Islet precursor cell (in vitro differentiated cells): ENCODE measurements at regions not wholly inside any gene's neighbourhood (a gene's known extent, or its start where the extent isn't known, plus 50 kb on each side); places are given as distances from the start of the nearest gene placed in this dataset.
"Not testable (repeated sequence)": the region's sequence is repeated elsewhere in the genome, so short reads cannot be mapped to it uniquely, and the experiment has no call there.

ENCODE experiments used
- DNase-seq: peaks from one replicate; pipeline ENCODE4 v3.0.0-alpha.2; 2018

DNA sequence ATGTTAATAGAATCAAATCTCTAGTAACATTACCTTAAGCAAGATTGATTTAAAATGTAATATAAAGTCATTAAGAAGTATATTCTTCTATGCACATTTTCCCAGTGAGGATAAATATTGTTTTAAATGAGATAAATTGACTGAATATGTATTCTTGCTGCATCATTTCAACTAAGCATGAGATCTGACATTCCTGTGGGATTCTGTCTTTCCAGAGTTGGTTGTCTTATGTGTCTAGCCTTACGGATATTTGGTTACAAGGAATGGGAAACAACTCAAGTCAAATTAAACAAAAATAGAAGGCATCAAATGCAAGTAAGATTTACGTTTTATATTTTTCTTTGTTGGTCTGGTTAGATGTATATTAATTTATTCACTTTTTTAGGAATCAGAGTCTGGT, 287.5 kb downstream of the PTGER3 start:
- no peak for DNase-seq

DNA sequence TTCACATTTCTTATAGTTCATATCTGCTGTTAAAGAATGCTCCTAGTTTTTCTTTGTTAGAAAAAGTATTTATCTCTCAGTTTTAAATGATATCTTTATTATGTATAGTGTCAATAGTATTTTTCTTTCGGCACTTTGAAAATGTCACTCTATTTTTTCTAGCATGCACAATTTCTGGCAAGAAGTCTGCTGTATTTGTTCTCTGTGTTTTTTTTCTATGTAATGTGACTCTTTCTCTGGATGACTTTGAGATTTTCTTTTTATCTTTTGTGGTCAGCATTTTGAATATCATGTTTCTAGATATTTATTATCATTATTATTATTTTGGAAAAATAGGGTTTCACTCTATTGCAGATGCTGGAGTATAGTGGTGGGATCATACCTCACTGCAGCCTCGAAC, 285.2 kb downstream of the PTGER3 start:
- no peak for DNase-seq

DNA sequence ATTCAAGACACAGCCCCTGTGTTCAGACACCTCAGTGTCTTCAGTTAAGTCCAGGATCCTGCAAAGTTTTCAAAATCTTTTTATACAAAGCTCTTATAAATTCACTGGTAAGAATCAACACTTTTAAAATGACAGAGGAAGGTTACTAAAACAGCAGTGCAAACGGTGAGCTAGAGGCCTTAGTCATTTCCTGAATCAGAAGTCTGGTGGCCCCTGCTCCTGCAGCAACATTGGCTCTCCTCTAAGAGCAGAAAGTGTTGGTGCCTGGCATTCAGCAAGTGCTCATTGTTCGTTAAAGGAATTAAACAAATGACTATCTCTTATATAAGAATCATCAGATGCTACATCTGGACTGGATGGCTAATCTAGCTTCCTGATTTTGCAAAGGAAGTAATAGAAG, 282.9 kb downstream of the PTGER3 start:
- no peak for DNase-seq

- DNase-seq = no peak
Observed at GRCh38 chr1:70767377-70767776, 280.2 kb downstream of the PTGER3 start.

DNA sequence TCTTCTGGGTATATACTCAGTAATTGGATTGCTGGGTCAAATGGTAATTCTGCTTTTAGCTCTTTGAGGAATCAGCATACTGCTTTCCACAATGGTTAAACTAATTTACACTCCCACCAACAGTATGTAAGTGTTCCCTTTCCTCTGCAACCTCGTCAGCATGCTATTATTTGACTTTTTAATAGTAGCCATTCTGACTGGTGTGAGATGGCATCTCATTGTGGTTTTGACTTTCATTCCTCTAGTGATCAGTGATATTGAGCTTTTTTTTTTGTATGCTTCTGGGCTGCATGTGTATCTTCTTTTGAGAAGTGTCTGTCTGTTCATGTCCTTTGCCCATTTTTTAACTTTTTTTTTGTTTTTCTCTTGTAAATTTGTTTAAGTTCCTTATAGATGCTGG, 279.4 kb downstream of the PTGER3 start:
- DNase-seq = no peak

DNA sequence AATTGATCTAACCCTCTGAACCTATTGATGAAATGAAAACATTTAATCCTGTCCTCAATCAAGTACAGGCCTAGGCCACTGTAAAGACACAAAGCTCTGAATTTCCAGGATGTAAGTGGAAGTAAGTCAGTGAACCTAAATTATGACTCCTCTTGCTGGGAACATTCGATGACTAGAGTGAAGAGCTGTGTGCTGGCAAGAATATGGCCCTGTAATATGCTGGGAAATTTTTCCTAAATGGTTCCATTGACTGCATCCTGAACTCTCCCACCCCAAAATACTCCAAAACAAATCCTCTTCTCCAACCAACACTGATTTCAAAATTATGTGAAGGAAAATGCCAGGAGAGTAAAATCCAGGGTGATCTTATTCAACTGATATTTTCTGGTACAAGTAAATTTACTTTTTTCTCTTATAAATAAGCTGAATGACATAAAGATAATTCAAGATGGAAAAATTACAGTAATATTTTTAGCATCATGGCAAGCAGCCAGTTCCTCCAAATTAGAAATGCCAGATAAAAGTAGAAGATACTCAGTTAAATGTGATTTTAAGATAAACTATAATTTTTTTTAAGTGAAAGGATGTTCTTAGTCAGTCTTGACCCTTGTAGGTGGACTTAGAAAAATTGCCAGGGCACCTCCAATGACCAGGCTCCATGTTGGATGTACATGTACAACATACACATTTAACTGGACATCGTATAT, 269.4 kb downstream of the PTGER3 start:
- DNase-seq = no peak

DNA sequence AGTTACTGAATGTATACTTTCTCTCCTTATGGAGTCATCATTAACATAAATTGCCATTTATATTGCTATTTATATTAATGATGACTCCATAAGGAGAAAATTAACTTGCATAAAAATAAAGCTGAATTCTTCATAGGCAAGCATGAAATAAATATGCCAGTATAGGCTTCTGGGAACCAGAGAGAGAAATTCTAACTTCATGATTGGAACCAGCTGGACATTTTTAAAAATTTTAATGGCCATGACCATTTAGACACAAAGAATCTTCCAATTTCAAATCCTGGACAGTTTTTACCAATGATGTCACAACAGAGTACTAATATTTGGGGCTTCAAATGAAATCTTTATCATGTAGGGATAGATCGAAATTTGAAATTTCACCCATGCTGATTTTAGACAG, 268.7 kb downstream of the PTGER3 start:
- DNase-seq = no peak

GRCh38 chr1:70779571-70779970, 268.0 kb downstream of the PTGER3 start:
- DNase-seq = peak; percentile 57

- no peak for DNase-seq
Observed at GRCh38 chr1:70785287-70785686, 262.3 kb downstream of the PTGER3 start.

- no peak for DNase-seq
Observed at GRCh38 chr1:70790232-70790923, 257.2 kb downstream of the PTGER3 start.

GRCh38 chr1:70795064-70795463, 252.6 kb downstream of the PTGER3 start:
- DNase-seq = not testable (repeated sequence)

GRCh38 chr1:70796298-70796697, 251.3 kb downstream of the PTGER3 start:
- DNase-seq = not testable (repeated sequence)

DNA sequence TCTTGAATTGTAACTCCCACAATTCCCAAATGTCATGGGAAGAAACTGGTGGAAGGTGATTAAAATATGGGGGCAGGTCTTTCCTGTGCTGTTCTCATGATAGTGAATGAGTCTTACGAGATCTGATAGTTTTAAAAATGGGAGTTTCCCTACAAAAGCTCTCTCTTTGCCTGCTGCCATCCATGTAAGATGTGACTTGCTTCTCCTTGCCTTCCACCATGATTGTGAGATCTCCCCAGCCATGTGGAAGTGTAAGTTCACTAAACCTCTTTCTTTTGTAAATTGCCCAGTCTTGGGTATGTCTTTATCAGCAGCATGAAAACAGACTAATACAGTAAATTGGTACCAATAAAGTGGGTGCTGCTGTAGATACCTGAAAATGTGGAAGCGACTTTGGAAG, 245.0 kb downstream of the PTGER3 start:
- DNase-seq = not testable (repeated sequence)

GRCh38 chr1:70805641-70806040, 242.0 kb downstream of the PTGER3 start:
- no peak for DNase-seq

DNA sequence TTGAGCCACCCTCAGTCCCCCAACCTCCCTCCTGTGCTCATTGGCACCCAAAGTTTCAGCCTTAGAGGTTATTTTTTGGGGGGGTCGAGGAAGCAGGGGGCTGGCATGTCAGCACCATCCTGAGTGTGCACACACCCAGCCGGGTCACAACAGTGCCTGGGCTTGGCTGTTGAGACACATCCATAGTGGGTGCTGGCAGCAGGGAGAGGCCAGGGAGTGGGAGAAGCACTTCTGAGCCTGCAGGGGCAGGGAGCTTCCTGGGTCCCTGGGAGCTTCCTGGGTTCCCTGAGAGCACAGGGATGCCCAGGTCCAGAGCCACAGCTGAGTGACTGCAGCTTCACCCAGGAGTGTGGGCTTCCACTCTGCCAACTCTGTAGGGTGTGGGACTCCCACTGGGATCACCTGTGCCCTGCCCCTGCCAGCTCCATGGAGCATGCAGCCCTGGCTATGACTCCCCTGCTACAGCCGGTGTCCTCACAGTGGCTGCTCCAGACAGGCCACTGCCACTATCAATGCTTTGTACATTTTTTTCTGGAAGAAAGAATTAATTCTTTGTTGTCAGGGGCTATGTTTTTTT, 240.4 kb downstream of the PTGER3 start:
- no peak for DNase-seq

DNA sequence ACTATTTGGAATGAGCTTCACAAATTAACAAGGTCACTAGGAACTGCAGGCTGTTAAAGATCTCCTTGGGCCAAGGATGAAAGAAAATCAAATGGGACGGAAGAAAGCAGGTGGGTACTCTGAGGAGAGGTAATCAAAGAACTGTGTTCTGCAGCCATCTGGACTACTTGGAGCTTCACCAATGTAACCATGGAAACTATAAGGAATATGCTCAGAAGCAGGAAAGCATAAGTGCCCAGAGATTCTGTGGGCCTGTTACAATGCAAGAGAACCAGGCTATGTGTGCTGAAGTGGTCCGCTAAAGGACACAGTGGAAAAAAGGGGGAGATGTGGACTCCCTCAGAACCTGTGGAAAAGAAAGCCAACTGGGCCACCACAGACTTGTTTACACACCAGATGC, 238.5 kb downstream of the PTGER3 start:
- no peak for DNase-seq

GRCh38 chr1:70811815-70812214, 235.8 kb downstream of the PTGER3 start:
- DNase-seq = no peak

GRCh38 chr1:70812442-70813109, 235.0 kb downstream of the PTGER3 start:
- no peak for DNase-seq

GRCh38 chr1:70818401-70818800, 229.2 kb downstream of the PTGER3 start:
- no peak for DNase-seq

DNA sequence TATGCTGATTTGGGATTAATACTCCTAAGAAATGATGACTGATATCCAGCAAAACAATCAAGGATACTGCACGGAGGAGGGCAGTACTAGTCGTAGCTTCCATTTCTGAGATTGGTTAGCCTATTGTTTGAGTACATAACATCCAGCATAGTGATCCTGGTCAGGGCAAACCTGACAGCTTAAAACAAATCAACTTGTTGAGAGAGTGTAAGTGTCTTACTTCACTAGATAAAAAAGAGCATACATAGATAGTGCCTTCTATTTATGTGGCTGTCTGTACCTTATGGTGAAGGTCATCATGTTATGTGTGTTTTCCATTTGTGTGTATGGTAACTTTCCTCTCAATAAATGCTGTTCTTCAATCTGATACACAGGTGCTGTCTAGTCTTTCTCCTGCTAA, 228.4 kb downstream of the PTGER3 start:
- DNase-seq = no peak

DNA sequence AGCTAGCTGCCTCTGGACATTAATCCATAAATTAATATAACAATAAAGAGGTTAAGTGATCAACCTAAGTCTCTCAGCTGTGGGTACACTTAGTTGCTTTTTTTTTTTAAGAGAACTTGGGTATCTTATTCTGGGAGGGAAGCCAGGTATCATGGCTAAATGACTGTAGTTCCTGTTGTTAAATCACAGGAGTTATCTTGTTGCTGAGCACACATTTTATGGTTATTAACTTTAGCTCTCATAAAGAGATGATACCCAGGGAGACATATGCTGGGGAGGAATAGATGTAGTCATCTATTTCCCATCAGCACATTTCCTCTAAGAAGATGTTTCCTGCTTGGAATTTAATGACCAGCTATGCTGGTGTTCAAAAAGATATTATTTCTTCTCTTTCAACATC, 227.8 kb downstream of the PTGER3 start:
- DNase-seq = no peak

DNA sequence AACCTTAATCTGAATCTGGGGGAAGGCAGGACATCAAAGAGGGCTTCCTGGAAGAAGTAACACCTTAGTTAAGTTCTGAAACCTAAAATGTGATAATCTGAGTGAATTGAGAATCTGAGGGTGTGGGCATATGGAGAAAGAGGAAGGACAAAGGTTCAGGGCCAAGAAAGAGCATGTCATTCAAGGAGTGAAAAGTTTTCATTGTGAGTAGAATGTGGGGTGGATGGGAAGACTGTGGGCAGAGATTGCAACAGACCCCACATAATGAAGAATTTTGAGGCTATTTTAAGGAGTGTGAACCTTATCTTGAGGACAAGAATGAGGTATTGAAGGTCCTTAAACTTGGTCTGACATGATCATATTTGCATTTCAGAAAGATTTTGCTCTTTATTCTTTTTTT, 227.2 kb downstream of the PTGER3 start:
- DNase-seq = no peak

DNA sequence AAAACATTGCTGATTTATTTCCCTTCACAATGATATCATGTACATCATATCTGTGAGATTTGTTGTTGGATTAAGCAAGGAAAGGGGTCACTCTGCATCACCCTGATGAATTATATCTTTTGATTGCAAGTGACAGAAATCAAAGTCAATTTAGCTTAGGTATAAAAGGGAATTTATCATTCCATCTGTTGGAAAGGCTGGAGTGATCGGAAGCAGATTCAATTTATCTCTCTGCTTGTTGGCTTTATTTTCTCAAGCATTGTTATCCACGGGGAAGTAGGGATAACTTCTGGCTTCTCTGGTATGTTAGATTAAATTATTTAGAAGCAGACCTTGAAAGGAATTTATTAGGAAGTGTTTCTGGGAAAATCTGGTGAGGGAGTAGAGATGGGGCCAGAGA, 226.6 kb downstream of the PTGER3 start:
- DNase-seq = no peak

DNA sequence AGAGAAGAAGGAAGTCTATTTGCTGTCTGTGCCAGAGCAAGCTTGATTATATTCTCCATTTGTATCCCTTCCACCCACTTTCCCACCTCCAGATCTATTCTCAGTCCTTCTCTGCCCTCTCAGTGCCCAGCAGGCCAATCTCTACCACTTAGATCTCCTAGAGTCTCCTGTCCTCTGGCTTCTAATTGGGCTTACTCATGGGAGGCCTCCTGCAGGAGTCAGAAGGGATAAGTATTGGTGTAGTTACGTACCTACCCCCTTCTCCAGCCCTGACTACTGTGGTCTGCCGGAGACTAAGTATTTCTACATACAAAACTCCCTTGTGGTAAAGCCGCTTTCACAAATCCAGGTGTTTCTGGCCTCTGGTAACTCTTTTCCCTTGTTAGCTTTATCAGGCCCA, 221.2 kb downstream of the PTGER3 start:
- no peak for DNase-seq
